PC-9 (cell line): ENCODE measurements at regions not wholly inside any gene's neighbourhood (a gene's known extent, or its start where the extent isn't known, plus 50 kb on each side); places are given as distances from the start of the nearest gene placed in this dataset.

Experiments used
- BruUV-seq: library from RNA; stranded (reverse); fragments of 400-500 nt; replicated peaks from 2 replicates; lab custom pipeline; 2021; lab: Mats Ljungman, UMichigan
- CTCF ChIA-PET: fragments of 300-600 bp; sonication (Branson Sonifier 250); formaldehyde crosslinking; loops from one replicate; lab custom pipeline; 2022; ENCODE audit warnings: antibody characterized with exemption; lab: Charles Lee
- POLR2A ChIA-PET: fragments of 300-600 bp; sonication (Branson Sonifier 250); formaldehyde crosslinking; loops from one replicate; lab custom pipeline; 2022; ENCODE audit warnings: antibody characterized with exemption; ENCODE audit not compliant: unreplicated experiment; lab: Charles Lee
- DNase-seq, 2 experiments: peaks; one replicate each; pipeline versions ENCODE4 v3.0.0 to v3.0.0-alpha.2; 2015 to 2022; ENCODE audit warnings: mixed read lengths in 1 of 2
- H2AFZ ChIP-seq: fragments of 200-600 bp; sonication (generic); 2 replicates; pipeline ENCODE4 v1.8.1; 2017; ENCODE audit warnings: antibody characterized with exemption
- H3F3A ChIP-seq: fragments of 200-600 bp; sonication (generic); 2 replicates; pipeline ENCODE4 v1.8.1; 2017; ENCODE audit warnings: antibody characterized with exemption, mild to moderate bottlenecking, low read depth; ENCODE audit not compliant: insufficient read depth
- H3K27ac ChIP-seq: fragments of 200-600 bp; sonication (generic); 2 replicates; pipeline ENCODE4 v1.6.1; 2016; ENCODE audit warnings: mixed run types
- H3K27me3 ChIP-seq: fragments of 200-600 bp; sonication (generic); 2 replicates; pipeline ENCODE4 v1.6.1; 2016; ENCODE audit warnings: low read depth, mixed run types; ENCODE audit not compliant: insufficient read depth
- H3K36me3 ChIP-seq: fragments of 200-600 bp; sonication (generic); 2 replicates; pipeline ENCODE4 v1.6.1; 2016; ENCODE audit warnings: low read depth, mixed run types
- H3K4me1 ChIP-seq: fragments of 200-600 bp; sonication (generic); replicated peaks from 2 replicates; pipeline ENCODE4 v1.6.1; 2016; ENCODE audit warnings: mixed run types; ENCODE audit not compliant: insufficient read depth
- H3K4me2 ChIP-seq: fragments of 200-600 bp; sonication (generic); 2 replicates; pipeline ENCODE4 v1.6.1; 2017; ENCODE audit warnings: mixed run types
- H3K4me3 ChIP-seq: fragments of 200-600 bp; sonication (generic); 2 replicates; pipeline ENCODE4 v1.6.1; 2016; ENCODE audit warnings: mixed run types
- H3K79me2 ChIP-seq: fragments of 200-600 bp; sonication (generic); 2 replicates; pipeline ENCODE4 v1.6.1; 2017; ENCODE audit warnings: low read depth, mixed run types
- H3K9me2 ChIP-seq: fragments of 200-600 bp; sonication (generic); 2 replicates; pipeline ENCODE4 v1.8.1; 2017; ENCODE audit warnings: mild to moderate bottlenecking; ENCODE audit not compliant: insufficient read depth
- H3K9me3 ChIP-seq: fragments of 200-600 bp; sonication (generic); 2 replicates; pipeline ENCODE4 v1.8.1; 2016; ENCODE audit warnings: low read depth; ENCODE audit not compliant: insufficient read depth
- H4K20me1 ChIP-seq: fragments of 200-600 bp; sonication (generic); 2 replicates; pipeline ENCODE4 v1.8.1; 2017; ENCODE audit not compliant: insufficient read depth
- CTCF ChIP-seq: fragments of 200-600 bp; sonication (generic); conservative IDR thresholded peaks from 2 replicates; pipeline ENCODE4 v1.6.1; 2017; ENCODE audit warnings: mixed run types, antibody characterized with exemption, mild to moderate bottlenecking, moderate library complexity
- EZH2 ChIP-seq: fragments of 200-600 bp; sonication (generic); IDR thresholded peaks from 2 replicates; pipeline ENCODE4 v1.8.0; 2017; ENCODE audit warnings: antibody characterized with exemption, low read depth
- intact Hi-C: fragments of 100-400 bp; cut with micrococcal nuclease; formaldehyde crosslinking; loops from one replicate; pipeline ENCODE4 v1.10.0; 2022; ENCODE audit not compliant: unreplicated experiment

- H3F3A ChIP-seq: no peaks in the 10 kb centered on the region
- no peaks in the 10 kb centered on the region for H3K79me2 ChIP-seq
- ChIA-PET CTCF (no interaction called here), POLR2A (no interaction called here)
- peak in 1 of 2 experiments; percentile 32 for DNase-seq
- BruUV-seq: no TSS peak
- no peak overlapping the region for H2AFZ ChIP-seq
- H3K27me3 ChIP-seq: peaks cover 9% of the 10 kb centered on the region; the same call in 1 of the 2 replicates
- H3K9me2 ChIP-seq: no peaks in the 10 kb centered on the region
- no peaks in the 10 kb centered on the region for H3K4me1 ChIP-seq
- H4K20me1 ChIP-seq: 0 out of 2 replicates have a peak, but pooled peaks cover 3% of the 10 kb centered on the region
- no peak overlapping the region for H3K27ac ChIP-seq
- intact Hi-C loops: no loop called here
- TF ChIP-seq EZH2: no peak
- no peak for TF ChIP-seq CTCF
- H3K36me3 ChIP-seq: no peaks in the 10 kb centered on the region
- no peak overlapping the region for H3K4me2 ChIP-seq
- H3K9me3 ChIP-seq: no peaks in the 10 kb centered on the region; the same call in 1 of the 2 replicates
- no peak overlapping the region for H3K4me3 ChIP-seq
Observed at GRCh38 chr5:7036192-7036835, 323.1 kb downstream of the TENT4A start.

GRCh38 chr5:7039074-7039473, 325.8 kb downstream of the TENT4A start:
- H3K9me3 ChIP-seq: no peaks in the 10 kb centered on the region; the same call in 1 of the 2 replicates

DNA sequence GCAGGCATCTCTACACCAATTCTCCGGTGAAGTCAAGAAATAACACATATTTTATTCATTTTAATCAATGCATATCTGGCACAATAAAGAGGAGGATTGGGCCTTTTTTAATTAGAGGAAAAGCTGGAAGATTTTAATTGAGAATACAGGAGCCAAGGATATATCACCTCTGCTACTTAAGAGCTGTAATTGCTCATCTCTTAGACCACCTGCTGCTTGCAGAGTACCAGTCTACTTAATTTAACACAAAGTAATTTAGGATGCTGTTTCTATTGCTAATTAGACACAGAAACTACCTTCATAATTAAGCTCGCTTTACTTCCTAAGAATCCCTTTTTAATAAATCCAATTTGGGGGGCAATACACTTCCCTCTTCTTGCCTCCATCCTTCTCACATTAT, 326.9 kb downstream of the TENT4A start:
- no peak for DNase-seq
- intact Hi-C loops: no loop called here
- no TSS peak for BruUV-seq

More at GRCh38 chr5:7039074-7039473, 325.8 kb downstream of the TENT4A start:
- peak in 1 of 2 experiments; percentile 37 for DNase-seq
- peaks cover 36% of the 10 kb centered on the region for H3K27me3 ChIP-seq
- H2AFZ ChIP-seq: no peak overlapping the region
- H3K9me2 ChIP-seq: no peaks in the 10 kb centered on the region
- TF ChIP-seq CTCF (no peak), EZH2 (no peak)
- 0 out of 2 replicates have a peak, but pooled peaks cover 3% of the 10 kb centered on the region for H4K20me1 ChIP-seq
- H3K4me3 ChIP-seq: no peak overlapping the region
- no peaks in the 10 kb centered on the region for H3K4me1 ChIP-seq
- H3K36me3 ChIP-seq: no peaks in the 10 kb centered on the region
- BruUV-seq: no TSS peak
- POLR2A ChIA-PET: no interaction called here
- no peaks in the 10 kb centered on the region for H3K79me2 ChIP-seq
- H3K27ac ChIP-seq: no peak overlapping the region
- H3F3A ChIP-seq: no peaks in the 10 kb centered on the region
- intact Hi-C loops: no loop called here
- no peak overlapping the region for H3K4me2 ChIP-seq
- CTCF ChIA-PET: no interaction called here

More for the DNA sequence above, 326.9 kb downstream of the TENT4A start:
- H3K4me3 ChIP-seq: no peak overlapping the region
- H3K4me1 ChIP-seq: no peaks in the 10 kb centered on the region
- H3K9me2 ChIP-seq: no peaks in the 10 kb centered on the region
- ChIA-PET POLR2A (no interaction called here), CTCF (no interaction called here)
- peaks cover 43% of the 10 kb centered on the region for H3K27me3 ChIP-seq
- H3K4me2 ChIP-seq: no peak overlapping the region
- no peaks in the 10 kb centered on the region for H3K79me2 ChIP-seq
- TF ChIP-seq CTCF (no peak), EZH2 (no peak)
- H3K36me3 ChIP-seq: no peaks in the 10 kb centered on the region
- 0 out of 2 replicates have a peak, but pooled peaks cover 3% of the 10 kb centered on the region for H4K20me1 ChIP-seq
- H3K27ac ChIP-seq: no peak overlapping the region
- no peaks in the 10 kb centered on the region for H3F3A ChIP-seq
- H3K9me3 ChIP-seq: no peaks in the 10 kb centered on the region; the same call in 1 of the 2 replicates
- no peak overlapping the region for H2AFZ ChIP-seq
